Kidney (tissue), 13 donors: ENCODE measurements at regions not wholly inside any gene's neighbourhood (a gene's known extent, or its start where the extent isn't known, plus 50 kb on each side); places are given as distances from the start of the nearest gene placed in this dataset.

Source experiments
- DNase-seq, 5 donors: peaks; one replicate each; pipeline ENCODE4 v3.0.0-alpha.2; 2013 to 2020
- FAIRE-seq: peaks from 2 replicates; lab custom pipeline; 2012; peaks lifted over from hg19 to GRCh38; lab: Jason Lieb, UNC
- H3K27ac ChIP-seq, 2 donors: one replicate each; pipeline ENCODE4 v1.7.0; 2013; ENCODE audit warnings: low read depth in 2 of 2, low read length in 2 of 2, inconsistent platforms in 1 of 2
- H3K27me3 ChIP-seq: one replicate; pipeline ENCODE4 v1.7.1; 2013; ENCODE audit warnings: low read length, inconsistent platforms; ENCODE audit not compliant: control insufficient read depth, insufficient read depth
- H3K36me3 ChIP-seq, 3 donors: one replicate each; pipeline versions ENCODE4 v1.7.0 to v1.7.1; 2013; ENCODE audit warnings: low read length in 3 of 3, control low read depth in 1 of 3, inconsistent platforms in 1 of 3; ENCODE audit not compliant: insufficient read depth in 3 of 3, control insufficient read depth in 2 of 3
- H3K4me1 ChIP-seq, 3 donors: one replicate each; pipeline versions ENCODE4 v1.7.0 to v1.7.1; 2013; ENCODE audit warnings: low read length in 3 of 3, inconsistent platforms in 1 of 3, low read depth in 1 of 3; ENCODE audit not compliant: control insufficient read depth in 2 of 3, insufficient read depth in 2 of 3
- H3K4me3 ChIP-seq, 3 donors: one replicate each; pipeline versions ENCODE4 v1.7.0 to v1.8.1; 2013; ENCODE audit warnings: low read length in 3 of 3, control low read depth in 1 of 3, inconsistent platforms in 1 of 3
- H3K9ac ChIP-seq, 3 donors: one replicate each; pipeline versions ENCODE4 v1.7.0 to v1.7.1; 2013; ENCODE audit warnings: low read length in 3 of 3, control low read depth in 1 of 3, inconsistent platforms in 1 of 3
- H3K9me3 ChIP-seq, 3 donors: one replicate each; pipeline versions ENCODE4 v1.7.0 to v1.7.1; 2013; ENCODE audit warnings: low read length in 3 of 3, control low read depth in 1 of 3, inconsistent platforms in 1 of 3; ENCODE audit not compliant: control insufficient read depth in 2 of 3, insufficient read depth in 1 of 3
- CTCF ChIP-seq: IDR thresholded peaks from 3 replicates; pipeline ENCODE4 v1.5.1; 2012; ENCODE audit warnings: mild to moderate bottlenecking, moderate library complexity, borderline replicate concordance; ENCODE audit not compliant: insufficient read depth; ENCODE audit errors: extremely low read depth
- intact Hi-C: fragments of 100-400 bp; cut with DNase I; formaldehyde crosslinking; loops from one replicate; pipeline ENCODE4 v1.11.1; 2022
- donor health status: control.
- donor health status: control.
- donor health status: control.
- donor health status: control.
- donor health status: control.
- donor health status: DM: yes; HTN: yes; CAD: no.
- donor health status: Normal renal cell carcinoma (clear cell type).

DNA sequence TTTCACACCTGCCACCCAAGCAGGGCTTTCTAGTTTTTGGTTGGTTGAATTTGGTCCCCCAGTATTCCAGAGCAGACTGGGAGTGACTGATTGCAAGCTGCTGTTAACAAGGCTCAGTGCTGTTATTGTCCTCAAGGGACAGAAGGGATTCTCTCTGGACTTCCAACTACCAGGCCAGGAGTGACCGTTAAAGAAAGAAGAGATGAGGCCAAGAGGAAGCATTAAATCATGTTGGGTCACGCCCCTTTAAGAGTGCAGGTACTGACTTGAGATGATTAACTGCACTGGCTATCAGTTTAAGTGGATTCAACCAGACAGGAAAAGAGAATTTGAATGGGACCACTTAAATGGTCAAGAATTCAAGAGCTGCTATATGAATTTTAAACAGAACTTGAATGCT is 220.8 kb upstream of the PCSK5 start:
- Histone ChIP-seq H3K4me1 (no peaks in the 10 kb centered on the region), H3K27ac (no peak overlapping the region), H3K9ac (no peak overlapping the region)

DNA sequence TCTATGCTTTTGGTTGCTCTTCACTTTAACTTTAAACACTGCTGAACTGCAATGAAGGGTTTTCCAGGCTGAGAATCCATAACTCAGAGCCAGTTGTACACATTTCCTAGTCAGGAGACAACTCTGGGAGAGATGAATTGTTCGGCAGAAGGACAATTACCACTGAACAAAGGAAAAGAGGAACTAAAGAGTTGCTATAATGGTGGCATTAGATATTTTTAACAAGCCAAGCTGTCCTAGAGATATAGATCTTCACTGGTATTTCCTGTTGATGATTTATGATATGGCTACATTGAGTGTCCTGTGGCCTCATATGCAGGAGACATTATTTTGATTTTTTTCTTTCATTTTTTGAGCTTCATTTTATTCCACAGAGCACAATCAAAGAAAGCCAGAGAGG is 219.1 kb upstream of the PCSK5 start:
- Histone ChIP-seq H3K36me3 (no peaks in the 10 kb centered on the region), H3K4me3 (no peak overlapping the region), H3K4me1 (no peaks in the 10 kb centered on the region), H3K9me3 (no peaks in the 10 kb centered on the region), H3K9ac (no peak overlapping the region), H3K27me3 (no peaks in the 10 kb centered on the region), H3K27ac (no peak overlapping the region)
- intact Hi-C loops = no loop called here
- DNase-seq (peak in 1 of 5 donors; percentile 6), FAIRE-seq (no peak)
- no peak for TF ChIP-seq CTCF

More for the DNA sequence above, 220.8 kb upstream of the PCSK5 start:
- FAIRE-seq (no peak), DNase-seq (no peak)
- intact Hi-C loops = no loop called here
- Histone ChIP-seq H3K9me3 (no peaks in the 10 kb centered on the region), H3K27me3 (no peaks in the 10 kb centered on the region), H3K4me3 (no peak overlapping the region), H3K36me3 (no peaks in the 10 kb centered on the region)
- no peak for TF ChIP-seq CTCF

- no peak for FAIRE-seq
Observed at GRCh38 chr9:75672478-75672877, 218.0 kb upstream of the PCSK5 start.

More at GRCh38 chr9:75672478-75672877, 218.0 kb upstream of the PCSK5 start:
- no peak for DNase-seq
- H3K4me3 ChIP-seq = no peak overlapping the region
- intact Hi-C loops = no loop called here
- no peaks in the 10 kb centered on the region for H3K27me3 ChIP-seq
- H3K36me3 ChIP-seq = no peaks in the 10 kb centered on the region
- no peak overlapping the region for H3K9ac ChIP-seq
- no peak for TF ChIP-seq CTCF
- no peaks in the 10 kb centered on the region for H3K9me3 ChIP-seq
- H3K27ac ChIP-seq = no peak overlapping the region
- H3K4me1 ChIP-seq = no peaks in the 10 kb centered on the region
